CD14-positive monocyte (primary cell): ENCODE measurements at regions not wholly inside any gene's neighbourhood (a gene's known extent, or its start where the extent isn't known, plus 50 kb on each side); places are given as distances from the start of the nearest gene placed in this dataset.

Source experiments
- DNase-seq, 3 donors: peaks; one replicate each; pipeline ENCODE4 v3.0.0-alpha.2; 2011 to 2022
- H2AFZ ChIP-seq: 2 replicates; pipeline ENCODE4 v1.6.0; 2012; ENCODE audit warnings: mild to moderate bottlenecking, low read depth, low read length, inconsistent platforms; ENCODE audit not compliant: insufficient read depth, poor library complexity, severe bottlenecking
- H3K27ac ChIP-seq, 2 donors: 1 replicate in 1 of 2; 2 replicates in 1 of 2; pipeline ENCODE4 v1.5.1; 2012 to 2013; ENCODE audit warnings: low read length in 2 of 2, control low read depth in 1 of 2, inconsistent platforms in 1 of 2, low read depth in 1 of 2, mild to moderate bottlenecking in 1 of 2
- H3K27me3 ChIP-seq, 2 donors: one replicate each; pipeline versions ENCODE4 v1.6.0 to v1.6.1; 2011 to 2013; ENCODE audit warnings: low read length in 2 of 2; ENCODE audit not compliant: control insufficient read depth in 2 of 2, insufficient read depth in 2 of 2
- H3K36me3 ChIP-seq, 2 donors: replicated peaks in 1 of 2; 1 replicate in 1 of 2; 2 replicates in 1 of 2; pipeline versions ENCODE4 v1.5.1 to v1.6.1; 2012 to 2013; ENCODE audit warnings: low read length in 2 of 2, control low read depth in 1 of 2, inconsistent platforms in 1 of 2, mild to moderate bottlenecking in 1 of 2; ENCODE audit not compliant: insufficient read depth in 2 of 2, control insufficient read depth in 1 of 2
- H3K4me1 ChIP-seq, 2 donors: 1 replicate in 1 of 2; 2 replicates in 1 of 2; pipeline versions ENCODE4 v1.5.1 to v1.6.1; 2012 to 2013; ENCODE audit warnings: low read length in 2 of 2, control low read depth in 1 of 2, inconsistent platforms in 1 of 2, mild to moderate bottlenecking in 1 of 2, moderate library complexity in 1 of 2; ENCODE audit not compliant: insufficient read depth in 2 of 2, control insufficient read depth in 1 of 2
- H3K4me2 ChIP-seq: replicated peaks from 2 replicates; pipeline ENCODE3; 2012; ENCODE audit warnings: low read length, moderate library complexity, mild to moderate bottlenecking; ENCODE audit not compliant: poor library complexity, severe bottlenecking; ENCODE audit errors: extremely low read depth
- H3K4me3 ChIP-seq, 3 experiments: fragments of 200-600 bp in 1 of 3; sonication (generic) in 1 of 3; replicated peaks in 1 of 3; 1 replicate in 2 of 3; 2 replicates in 1 of 3; pipeline ENCODE4 v1.5.1; 2011 to 2013; ENCODE audit warnings: low read length in 3 of 3, mild to moderate bottlenecking in 3 of 3, control low read depth in 2 of 3, low read depth in 2 of 3, inconsistent platforms in 1 of 3, moderate library complexity in 1 of 3
- H3K79me2 ChIP-seq: 2 replicates; pipeline ENCODE4 v1.6.0; 2012; ENCODE audit warnings: mild to moderate bottlenecking, control low read depth, inconsistent platforms, low read length, moderate library complexity; ENCODE audit not compliant: insufficient read depth
- H3K9ac ChIP-seq: 2 replicates; pipeline ENCODE4 v1.6.0; 2017; ENCODE audit warnings: low read length, mild to moderate bottlenecking; ENCODE audit not compliant: insufficient read depth, poor library complexity, severe bottlenecking
- H3K9me3 ChIP-seq, 2 donors: replicated peaks in 1 of 2; 1 replicate in 1 of 2; 2 replicates in 1 of 2; pipeline versions ENCODE4 v1.5.1 to v1.6.1; 2012 to 2013; ENCODE audit warnings: low read length in 2 of 2, control low read depth in 1 of 2; ENCODE audit not compliant: control insufficient read depth in 1 of 2, insufficient read depth in 1 of 2
- H4K20me1 ChIP-seq: 2 replicates; pipeline ENCODE4 v1.6.0; 2012; ENCODE audit warnings: mild to moderate bottlenecking, low read length, control low read depth, moderate library complexity; ENCODE audit not compliant: insufficient read depth
- H3K27ac Mint-ChIP-seq, 7 donors: one replicate each; pipeline ENCODE4 v1.8.0; 2020; ENCODE audit warnings: mild to moderate bottlenecking in 7 of 7, mixed read lengths in 7 of 7, moderate library complexity in 6 of 7, inconsistent platforms in 2 of 7
- H3K27me3 Mint-ChIP-seq, 3 donors: one replicate each; pipeline ENCODE4 v1.8.0; 2021 to 2022; ENCODE audit warnings: low read depth in 3 of 3, mild to moderate bottlenecking in 3 of 3, mixed read lengths in 3 of 3, moderate library complexity in 3 of 3, inconsistent platforms in 1 of 3
- H3K36me3 Mint-ChIP-seq, 2 donors: one replicate each; pipeline ENCODE4 v1.8.0; 2020; ENCODE audit warnings: mixed read lengths in 2 of 2, inconsistent platforms in 1 of 2, mild to moderate bottlenecking in 1 of 2
- H3K4me1 Mint-ChIP-seq: one replicate; pipeline ENCODE4 v1.8.0; 2020; ENCODE audit warnings: mild to moderate bottlenecking, mixed read lengths
- H3K4me3 Mint-ChIP-seq, 2 donors: one replicate each; pipeline ENCODE4 v1.8.0; 2020; ENCODE audit warnings: mild to moderate bottlenecking in 2 of 2, mixed read lengths in 2 of 2, moderate library complexity in 1 of 2
- H3K9me3 Mint-ChIP-seq, 7 donors: one replicate each; pipeline ENCODE4 v1.8.0; 2020 to 2022; ENCODE audit warnings: mixed read lengths in 7 of 7, mild to moderate bottlenecking in 6 of 7, moderate library complexity in 6 of 7, inconsistent platforms in 2 of 7
- CTCF ChIP-seq: fragments of 200-600 bp; IDR thresholded peaks from one replicate; pipeline ENCODE4 v1.8.0; 2022; ENCODE audit warnings: antibody characterized with exemption, mild to moderate bottlenecking
- WGBS: methylation state at CpG from one replicate; pipeline ENCODE4 v1.1.5; 2013; ENCODE audit warnings: missing lambda C conversion rate; ENCODE audit not compliant: insufficient coverage; 5-methylcytosine and 5-hydroxymethylcytosine counted together
- intact Hi-C, 2 donors: fragments of 100-400 bp; cut with micrococcal nuclease; formaldehyde crosslinking; loops; one replicate each; pipeline versions ENCODE4 v1.15.0 to v1.15.1; 2023

GRCh38 chr10:43318456-43318855 lies 51.6 kb upstream of the RASGEF1A start:
- peaks cover 7 to 15% (median 10%) of the 10 kb centered on the region in 3 donors for H3K27me3 Mint-ChIP-seq
- Histone ChIP-seq H4K20me1 (no peaks in the 10 kb centered on the region), H3K27ac (no peak overlapping the region), H3K9me3 (no peaks in the 10 kb centered on the region), H3K36me3 (no peaks in the 10 kb centered on the region), H3K27me3 (no peaks in the 10 kb centered on the region), H3K4me3 (no peak overlapping the region), H3K79me2 (no peaks in the 10 kb centered on the region), H3K4me1 (peaks cover 11% of the 10 kb centered on the region in 2 donors), H3K4me2 (no peak overlapping the region), H2AFZ (no peak overlapping the region), H3K9ac (no peak overlapping the region)
- H3K4me1 Mint-ChIP-seq, result peaks cover 18% of the 10 kb centered on the region
- TF ChIP-seq CTCF, result no peak
- intact Hi-C loops, result no loop called here
- H3K4me3 Mint-ChIP-seq, result no peak overlapping the region
- H3K27ac Mint-ChIP-seq, result no peak overlapping the region
- no peaks in the 10 kb centered on the region for H3K36me3 Mint-ChIP-seq
- peaks cover 0 to 2% (median 0%) of the 10 kb centered on the region in 7 donors for H3K9me3 Mint-ChIP-seq
- no peak for DNase-seq
- 94% methylated on average over 3 of the region's 7 CpGs for WGBS

GRCh38 chr10:43317422-43317821 lies 50.6 kb upstream of the RASGEF1A start:
- Mint-ChIP-seq H3K27me3 (peaks cover 6 to 10% (median 8%) of the 10 kb centered on the region in 3 donors), H3K4me1 (peaks cover 8% of the 10 kb centered on the region), H3K9me3 (peaks cover 0 to 2% (median 0%) of the 10 kb centered on the region in 7 donors), H3K36me3 (no peaks in the 10 kb centered on the region), H3K4me3 (no peak overlapping the region), H3K27ac (no peak overlapping the region)
- Histone ChIP-seq H3K9me3 (no peaks in the 10 kb centered on the region), H3K36me3 (no peaks in the 10 kb centered on the region), H3K27ac (no peak overlapping the region), H3K4me1 (peaks cover under 1 to 1% of the 10 kb centered on the region in 2 donors), H4K20me1 (no peaks in the 10 kb centered on the region), H3K9ac (no peak overlapping the region), H3K4me3 (no peak overlapping the region), H2AFZ (no peak overlapping the region), H3K79me2 (no peaks in the 10 kb centered on the region), H3K4me2 (no peak overlapping the region), H3K27me3 (no peaks in the 10 kb centered on the region)
- intact Hi-C loops, result no loop called here
- no peak for TF ChIP-seq CTCF
- no peak for DNase-seq
- WGBS, result 86% methylated on average over 9 of the region's 9 CpGs
